Fibroblast of skin of right quadriceps (primary cell): ENCODE measurements at regions not wholly inside any gene's neighbourhood (a gene's known extent, or its start where the extent isn't known, plus 50 kb on each side); places are given as distances from the start of the nearest gene placed in this dataset.
"Not testable (repeated sequence)": the region's sequence is repeated elsewhere in the genome, so short reads cannot be mapped to it uniquely, and the experiment has no call there.

Experiments used
- DNase-seq: peaks from one replicate; pipeline ENCODE4 v3.0.0-alpha.2; 2013

DNA sequence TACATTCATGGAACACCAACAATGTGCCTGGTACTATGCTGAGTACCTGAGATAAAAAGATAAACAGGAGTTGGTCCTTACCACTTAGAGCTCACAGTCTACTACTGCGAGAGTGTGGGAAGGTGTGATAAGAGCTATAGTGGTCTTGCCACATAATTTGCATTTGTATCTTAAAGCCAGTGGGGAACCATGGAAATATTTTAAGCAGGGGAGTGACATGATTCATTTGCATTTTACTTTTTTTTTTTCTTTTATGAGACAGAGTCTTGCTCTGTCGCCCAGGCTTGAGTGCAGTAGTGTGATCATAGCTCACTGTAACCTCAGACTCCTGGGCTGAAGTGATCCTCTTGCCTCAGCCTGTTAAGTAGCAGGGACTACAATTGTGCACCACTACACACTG lies 53.6 kb downstream of the SRGAP2 start:
- DNase-seq = not testable (repeated sequence)

DNA sequence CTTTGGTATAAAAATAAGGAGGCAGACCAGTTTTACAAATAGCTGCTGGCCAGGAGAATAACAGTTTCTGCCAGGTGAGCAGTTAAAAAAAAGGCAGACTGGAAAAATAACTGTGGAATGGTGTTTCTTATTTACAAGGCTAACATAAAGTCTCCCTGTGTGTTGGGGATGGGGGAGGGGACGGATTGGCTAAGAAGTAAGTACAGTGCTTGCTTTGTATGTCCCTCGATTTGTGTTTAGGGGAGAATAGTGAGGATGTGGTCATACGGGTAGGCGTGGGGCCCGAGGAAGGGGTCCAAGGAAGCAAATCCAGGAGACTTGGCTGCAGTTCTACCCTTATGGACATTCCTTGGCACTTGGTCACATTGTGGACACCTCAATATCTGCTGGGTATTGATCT lies 58.1 kb downstream of the SRGAP2 start:
- not testable (repeated sequence) for DNase-seq

DNA sequence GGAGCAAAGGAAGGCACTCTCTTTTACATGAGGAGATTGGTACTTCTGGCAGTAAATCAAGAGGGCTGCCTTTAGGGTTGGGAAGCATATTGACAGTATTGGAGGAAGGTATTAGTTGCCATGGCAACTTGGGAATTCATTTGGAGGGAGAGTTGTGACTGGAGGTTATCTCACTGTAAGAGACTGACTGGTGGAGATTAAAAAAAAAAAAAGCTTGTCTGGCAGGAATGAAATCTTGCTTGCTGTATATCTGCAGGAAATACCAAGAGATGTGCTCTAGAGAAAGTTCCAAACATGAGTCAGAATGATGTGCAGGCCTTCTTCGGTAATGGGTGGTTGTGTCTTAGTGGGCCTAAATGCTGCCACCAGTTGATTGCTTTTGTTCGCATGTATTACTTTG lies 59.1 kb downstream of the SRGAP2 start:
- not testable (repeated sequence) for DNase-seq

DNA sequence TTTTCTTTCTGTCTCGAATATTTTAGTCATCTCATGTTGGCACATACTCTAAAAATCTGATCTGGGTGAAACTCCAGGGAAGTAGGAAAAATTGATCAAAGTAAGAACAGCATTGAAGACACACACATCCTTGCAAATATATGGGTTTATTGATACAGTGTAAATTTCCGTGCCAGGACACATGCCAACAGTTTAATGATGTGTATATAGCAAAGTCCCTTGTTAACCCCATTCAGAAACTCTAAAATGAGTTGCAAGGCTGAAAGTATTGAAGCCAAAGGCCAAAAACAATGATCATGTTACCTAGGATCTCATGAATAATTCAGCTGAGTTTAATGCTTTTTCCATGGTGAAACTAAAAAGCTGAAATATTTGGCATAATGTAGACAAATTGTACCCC lies 61.6 kb downstream of the SRGAP2 start:
- not testable (repeated sequence) for DNase-seq

DNA sequence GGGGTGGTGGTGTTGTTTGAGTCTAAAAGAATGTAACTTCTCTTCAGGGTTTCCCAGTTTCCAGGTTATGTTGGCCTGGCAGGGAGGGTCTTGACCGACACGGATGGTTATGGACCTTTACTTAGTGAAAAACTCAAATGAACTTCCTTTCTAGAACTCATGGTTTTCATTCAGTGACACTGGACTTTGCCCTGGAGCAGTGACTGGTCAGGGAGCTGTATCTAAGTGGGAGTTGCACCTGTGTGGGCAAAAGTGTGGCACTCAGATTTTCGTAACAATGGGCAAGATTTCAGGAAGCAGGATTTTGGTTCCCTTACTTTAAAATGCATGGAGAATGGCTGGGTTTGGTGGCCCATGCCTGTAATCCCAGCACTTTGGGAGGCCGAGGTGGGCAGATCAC lies 67.8 kb downstream of the SRGAP2 start:
- DNase-seq = not testable (repeated sequence)

DNA sequence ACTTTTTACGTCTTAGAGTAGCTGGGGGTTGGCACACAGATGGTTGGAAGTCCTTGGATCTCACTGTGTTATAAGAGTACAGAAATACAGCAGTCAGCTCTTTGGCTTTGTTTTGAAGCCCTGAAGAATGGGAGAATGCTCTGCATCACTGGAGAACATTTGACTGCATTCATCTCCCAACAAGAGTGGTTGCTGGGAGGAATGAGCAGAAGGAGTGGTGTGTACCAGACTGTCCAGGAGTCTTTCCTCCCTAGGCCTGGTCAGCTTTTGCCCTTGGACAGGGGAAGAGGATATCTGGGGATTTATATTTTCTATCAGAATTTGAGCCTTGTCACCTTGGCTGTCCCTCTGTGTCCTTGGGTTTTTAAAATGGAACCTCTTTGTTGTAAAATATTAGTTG lies 69.8 kb downstream of the SRGAP2 start:
- DNase-seq = not testable (repeated sequence)

DNA sequence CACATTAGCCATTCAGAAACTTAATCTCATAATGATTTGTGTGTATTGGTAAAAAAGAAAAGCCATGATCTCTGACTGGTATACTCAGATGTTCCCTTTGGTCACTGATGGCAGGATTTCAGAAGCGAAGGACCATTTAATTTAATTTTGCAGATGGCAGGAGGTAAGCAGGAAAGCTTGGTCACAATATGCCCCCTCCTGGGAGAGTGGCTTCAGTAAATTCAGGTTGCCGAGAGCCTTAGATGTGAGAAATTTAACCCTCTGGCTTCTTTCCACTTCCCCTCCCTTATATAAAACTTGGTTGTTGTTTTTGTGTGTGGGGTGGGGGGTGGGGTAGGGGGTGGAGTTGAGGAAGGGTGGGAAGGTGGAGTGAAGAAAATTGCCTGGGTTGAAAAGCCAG lies 72.8 kb downstream of the SRGAP2 start:
- not testable (repeated sequence) for DNase-seq

DNA sequence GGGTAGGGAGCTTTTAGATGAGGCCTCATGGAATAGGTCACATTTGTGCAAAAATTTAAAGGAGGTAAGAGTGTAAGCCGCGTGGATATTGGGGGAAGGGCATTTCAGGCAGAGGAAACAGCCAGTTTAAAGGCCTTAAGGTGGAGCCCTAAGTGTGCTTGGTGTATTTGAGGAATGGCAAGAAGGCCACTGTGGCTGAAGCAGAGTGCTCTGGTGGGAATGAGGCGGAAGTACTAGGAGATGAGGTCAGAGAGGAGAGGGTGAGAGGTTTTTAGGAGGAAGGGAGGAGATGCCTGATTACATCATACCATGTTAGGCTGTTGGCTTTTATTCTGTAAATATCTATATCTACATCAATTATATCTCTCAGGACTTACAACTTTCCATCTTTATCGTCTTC lies 75.3 kb downstream of the SRGAP2 start:
- peak; percentile 9 for DNase-seq

DNA sequence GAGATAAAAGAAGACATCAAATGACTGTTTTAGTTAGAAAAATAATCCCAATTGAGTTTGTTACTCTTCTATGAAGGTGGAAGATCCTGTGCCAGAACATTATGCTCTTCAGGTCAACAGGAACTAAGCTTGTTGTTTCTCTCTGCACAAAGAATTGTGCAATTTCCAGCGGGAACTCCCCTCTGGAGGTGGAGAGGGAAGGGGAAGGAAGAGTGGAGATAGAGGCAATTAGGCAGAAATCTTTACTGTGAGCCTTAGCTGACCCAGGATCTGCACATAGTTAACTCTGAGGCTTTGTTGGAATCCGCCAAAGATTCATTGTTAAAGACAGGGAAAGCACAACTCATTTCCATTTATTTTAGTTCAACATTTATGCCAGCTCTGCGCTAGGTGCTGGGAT lies 77.3 kb downstream of the SRGAP2 start:
- DNase-seq = not testable (repeated sequence)

DNA sequence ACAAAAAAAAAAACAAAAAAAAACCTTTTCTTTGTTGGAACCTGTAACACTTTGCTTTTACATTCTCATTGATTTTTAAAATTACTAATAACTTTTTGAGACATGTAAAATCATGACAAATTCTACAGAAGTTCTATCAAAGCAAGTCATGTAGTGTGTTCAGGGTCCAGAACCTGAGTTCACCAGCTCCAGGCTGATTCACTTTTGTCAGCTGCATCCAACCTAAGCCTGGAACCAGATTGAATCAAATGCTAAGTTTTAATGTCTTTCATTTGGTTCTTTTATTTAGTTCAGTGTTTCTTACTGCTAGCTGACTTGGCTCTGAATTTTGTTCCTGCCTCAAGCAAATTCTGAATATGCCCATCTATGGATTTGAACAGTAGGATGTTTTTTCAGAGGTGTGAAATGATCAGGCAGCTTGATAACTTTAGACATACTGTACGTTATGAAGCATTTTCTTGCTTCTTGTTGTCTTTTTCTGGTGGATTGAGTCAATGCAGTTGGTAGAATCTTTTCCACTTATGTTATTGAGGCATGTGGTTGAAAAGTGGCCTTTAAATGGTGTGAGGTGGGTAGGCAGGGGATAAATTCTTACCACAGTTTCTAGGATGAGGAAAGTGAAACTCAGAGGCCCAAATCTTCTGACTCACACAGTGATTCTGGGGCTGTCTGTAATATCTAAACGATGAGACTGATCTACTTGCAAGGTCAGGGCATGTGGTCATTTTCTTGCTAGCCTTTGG lies 78.7 kb downstream of the SRGAP2 start:
- not testable (repeated sequence) for DNase-seq

DNA sequence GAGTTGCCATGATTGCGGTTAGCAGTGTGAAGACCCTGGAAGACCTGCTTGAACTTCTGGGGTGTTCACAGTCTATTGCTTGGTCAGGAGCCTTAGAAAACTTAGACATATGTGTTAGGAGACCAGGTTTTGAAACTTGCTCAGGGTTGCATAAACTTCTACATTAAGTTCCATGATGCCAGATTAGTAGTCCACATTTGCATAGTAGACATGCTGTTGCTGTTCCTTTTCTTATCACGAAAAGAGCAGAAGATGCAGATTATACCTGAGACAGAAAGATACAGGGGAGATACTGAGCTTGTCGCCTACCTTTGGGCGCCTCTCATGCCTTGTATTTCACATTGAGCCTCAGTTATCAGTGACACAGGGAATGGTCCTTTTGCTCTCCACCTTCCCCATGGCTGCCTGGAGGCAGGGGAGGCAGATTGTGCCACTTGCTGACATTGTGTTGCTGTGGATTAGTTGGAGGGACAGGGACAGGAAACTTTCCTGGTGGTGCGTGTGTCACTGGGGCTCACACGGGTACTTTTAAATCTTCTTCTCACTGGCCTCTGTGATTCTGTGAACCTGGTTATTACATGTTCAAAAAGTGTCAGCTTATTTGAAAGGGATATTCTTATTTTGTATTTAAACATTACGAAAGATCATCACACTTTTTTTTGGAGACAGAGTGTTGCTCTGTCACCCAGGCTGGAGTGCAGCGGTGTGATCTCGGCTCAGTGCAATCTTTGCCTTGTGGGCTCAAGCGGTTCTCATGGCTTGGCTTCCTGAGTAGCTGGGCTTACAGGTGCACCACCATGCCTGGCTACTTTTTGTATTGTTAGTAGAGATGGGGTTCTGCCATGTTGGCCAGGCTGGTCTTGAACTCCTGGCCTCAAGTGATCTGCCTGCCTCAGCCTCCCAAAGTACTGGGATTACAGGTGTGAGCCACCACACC lies 82.0 kb downstream of the SRGAP2 start:
- DNase-seq = not testable (repeated sequence)

DNA sequence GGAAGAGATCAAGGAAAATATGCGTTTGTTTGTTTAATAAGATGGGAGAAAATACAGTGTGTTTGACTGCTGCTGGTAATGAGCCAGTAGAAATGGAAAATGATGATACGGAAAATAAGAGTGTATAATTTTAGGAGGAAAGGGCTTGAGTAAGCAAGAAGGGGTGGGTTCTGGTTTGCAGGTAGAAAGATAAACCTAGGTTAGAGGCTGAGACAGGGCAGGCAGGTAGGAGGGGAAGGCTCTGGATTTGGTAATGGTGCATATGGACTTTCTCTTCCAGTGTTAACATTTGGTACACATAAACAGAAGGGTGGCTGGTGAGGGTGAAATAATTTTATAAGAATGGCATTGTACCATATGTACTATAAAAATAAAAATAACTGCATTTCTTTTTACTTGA lies 84.4 kb downstream of the SRGAP2 start:
- not testable (repeated sequence) for DNase-seq

DNA sequence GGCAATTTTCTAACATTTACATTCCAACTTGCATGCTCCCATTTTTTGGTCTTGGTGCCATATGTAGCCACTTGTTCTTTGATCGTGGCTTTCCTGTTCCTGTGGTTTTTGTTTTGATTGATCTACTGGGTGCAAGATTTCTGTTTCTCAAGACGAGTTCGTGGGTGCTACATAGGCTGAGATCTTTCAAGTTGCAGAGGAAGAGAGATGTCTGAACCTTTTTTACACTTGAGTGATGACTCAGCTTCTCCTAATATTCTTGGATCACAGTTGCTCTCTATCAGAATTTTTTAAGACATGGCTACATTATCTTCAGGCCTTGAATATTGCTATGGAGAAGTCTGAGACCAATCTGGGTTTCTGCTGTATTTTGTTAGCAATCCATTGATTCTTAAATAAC lies 85.1 kb downstream of the SRGAP2 start:
- DNase-seq = not testable (repeated sequence)

DNA sequence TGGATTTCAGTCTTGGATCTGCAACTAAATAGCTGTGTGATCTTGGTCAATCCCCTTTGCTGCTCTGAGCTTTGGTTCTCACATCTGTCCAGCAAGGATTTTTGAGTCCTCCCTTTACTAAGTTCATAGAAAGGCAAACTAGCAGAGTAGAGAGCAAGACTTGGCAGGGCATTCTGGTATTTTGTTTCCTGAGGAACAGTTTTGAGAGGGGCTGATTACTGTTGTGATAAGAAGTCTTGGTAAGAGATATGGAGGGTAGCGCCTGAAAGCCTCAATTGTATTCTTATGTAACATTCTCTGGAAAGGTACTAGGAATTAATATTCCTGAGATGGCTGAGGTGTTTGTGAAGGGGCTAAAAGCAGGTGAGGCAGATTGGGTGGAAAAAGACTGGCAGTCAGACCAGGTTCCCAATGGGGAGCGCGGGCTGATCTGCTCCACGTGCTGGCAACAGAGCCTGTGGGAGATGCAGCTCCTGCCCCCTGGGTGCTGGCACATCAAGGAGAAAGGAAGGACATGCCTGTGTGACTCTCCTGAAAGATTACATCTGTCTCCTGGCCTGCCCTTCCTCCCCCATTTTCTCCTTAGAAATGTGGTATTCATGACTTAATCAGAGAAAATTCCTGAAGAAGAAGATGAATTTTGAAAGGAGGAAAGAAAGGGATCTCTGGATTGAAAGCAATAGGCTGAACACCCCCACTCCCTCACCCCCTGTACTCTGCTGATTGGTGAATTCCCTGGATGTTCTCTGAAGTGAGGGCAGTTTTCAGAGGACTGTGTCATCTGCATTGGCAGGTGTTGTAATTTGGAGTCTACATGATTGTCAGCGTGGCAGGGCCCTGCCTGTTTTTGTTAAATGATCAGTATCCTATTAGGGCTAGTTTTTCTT lies 94.0 kb downstream of the SRGAP2 start:
- not testable (repeated sequence) for DNase-seq

DNA sequence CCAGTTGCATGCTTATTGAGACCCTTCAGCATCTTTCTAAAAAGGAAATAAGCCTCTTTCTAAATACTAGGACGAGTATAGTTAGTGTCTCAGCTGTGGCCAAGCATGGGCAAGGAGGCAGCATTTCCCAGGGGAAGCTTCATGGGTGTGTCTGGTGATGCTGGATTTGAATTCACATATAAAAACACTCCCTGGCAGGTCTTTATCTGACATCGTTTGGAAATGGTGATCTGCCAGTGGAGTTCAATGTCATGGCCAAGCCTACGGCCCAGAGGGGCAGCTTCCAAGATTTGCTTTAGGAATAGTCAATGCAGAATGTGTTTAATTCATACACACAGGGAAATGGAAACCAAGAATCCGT lies 94.7 kb downstream of the SRGAP2 start:
- not testable (repeated sequence) for DNase-seq

DNA sequence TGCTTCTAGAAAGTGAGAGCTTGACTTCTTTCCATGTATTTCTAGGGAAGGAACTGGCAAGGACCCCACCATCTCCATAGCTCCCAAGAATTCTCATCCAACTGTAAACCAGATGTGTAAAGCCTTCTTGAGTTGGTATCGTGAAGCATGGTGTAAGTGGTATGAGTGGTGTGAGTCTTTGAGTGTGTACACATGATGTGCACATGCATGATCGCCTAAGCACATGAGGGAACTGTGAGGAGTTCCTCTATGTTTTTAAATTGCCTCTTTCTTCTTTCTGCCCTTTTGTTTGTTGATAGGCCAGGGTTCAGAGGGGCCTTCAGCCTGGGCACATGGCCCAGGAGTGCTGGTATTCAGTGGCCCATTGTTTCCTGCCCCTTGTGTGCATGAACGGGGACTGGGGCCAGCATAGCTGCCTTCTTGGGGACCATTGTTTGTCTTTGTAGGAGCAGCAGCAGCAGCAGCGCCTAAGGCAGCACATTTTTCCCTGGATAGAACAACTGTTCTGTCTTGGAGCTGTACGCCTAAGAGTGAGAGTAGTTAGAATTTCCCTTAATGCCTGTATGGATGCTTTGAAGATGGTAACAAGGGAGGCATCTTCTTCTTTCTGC lies 95.9 kb downstream of the SRGAP2 start:
- not testable (repeated sequence) for DNase-seq

DNA sequence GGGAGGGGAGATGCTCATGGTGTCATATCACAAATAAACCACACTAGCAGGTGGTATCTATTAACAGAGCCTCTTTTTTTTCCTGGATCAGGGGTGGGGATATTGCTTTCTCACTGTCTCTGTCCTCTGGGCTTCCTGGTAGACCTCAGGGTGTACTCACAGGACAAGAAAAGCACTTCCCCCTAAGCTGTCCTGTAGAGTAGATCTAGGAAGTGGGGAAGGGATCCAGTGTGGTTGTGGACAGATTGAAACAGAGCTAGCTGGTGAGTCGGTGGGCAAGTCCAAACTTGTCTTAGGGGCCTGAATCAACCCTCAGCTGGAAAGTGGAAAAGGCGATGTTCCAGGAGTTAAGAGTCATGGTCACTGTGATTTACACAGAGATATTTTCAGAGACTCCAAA lies 96.6 kb downstream of the SRGAP2 start:
- not testable (repeated sequence) for DNase-seq

DNA sequence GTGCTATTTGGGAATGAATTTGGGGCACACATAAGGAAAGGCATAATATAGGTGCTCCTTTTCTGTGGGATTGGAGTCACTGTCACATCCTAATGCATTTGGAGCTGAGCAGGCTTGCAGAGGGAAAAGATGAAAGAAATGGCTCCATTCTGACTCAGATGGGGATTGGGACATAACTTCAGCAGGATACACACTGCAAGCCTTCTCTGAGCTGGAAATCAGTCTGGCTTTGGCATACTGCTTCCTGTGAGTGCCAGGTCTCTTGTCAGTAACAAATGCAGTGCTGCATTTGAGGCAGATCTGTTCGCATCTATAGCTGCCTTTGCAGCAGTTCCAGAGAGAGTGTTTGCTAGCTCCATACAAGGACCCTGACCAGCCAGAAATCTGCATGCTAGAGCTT lies 98.7 kb downstream of the SRGAP2 start:
- DNase-seq = peak; percentile 18

DNA sequence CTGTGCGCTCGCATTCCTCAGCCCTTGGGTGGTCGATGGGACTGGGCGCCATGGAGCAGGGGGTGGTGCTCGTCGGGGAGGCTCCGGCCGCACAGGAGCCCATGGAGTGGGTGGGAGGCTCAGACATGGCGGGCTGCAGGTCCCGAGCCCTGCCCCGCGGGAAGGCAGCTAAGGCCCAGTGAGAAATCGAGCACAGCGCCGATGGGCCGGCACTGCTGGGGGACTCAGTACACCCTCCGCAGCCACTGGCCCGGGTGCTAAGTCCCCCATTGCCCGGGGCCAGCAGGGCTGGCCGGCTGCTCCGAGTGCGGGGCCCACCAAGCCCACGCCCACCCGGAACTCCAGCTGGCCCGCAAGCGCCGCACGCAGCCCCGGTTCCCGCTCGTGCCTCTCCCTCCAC lies 104.1 kb downstream of the SRGAP2 start:
- DNase-seq = not testable (repeated sequence)

DNA sequence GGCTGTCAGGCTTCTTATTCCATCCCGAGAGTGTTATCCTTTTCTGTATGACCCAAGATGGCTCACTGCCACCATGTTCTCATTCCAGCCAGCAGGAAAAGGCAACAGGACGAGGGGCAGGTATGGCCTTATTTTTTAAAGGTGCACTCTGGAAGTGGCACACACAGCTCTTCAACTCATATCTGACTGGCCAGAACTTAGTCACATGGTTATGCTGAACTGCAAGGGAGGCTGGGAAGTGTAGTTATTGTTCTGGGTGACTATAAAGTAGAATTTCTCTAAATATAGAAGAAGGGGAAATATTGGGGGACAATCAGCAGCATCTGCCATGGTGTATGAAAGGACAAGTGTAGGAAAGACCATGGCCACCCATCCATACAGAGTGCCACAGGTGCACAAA lies 107.6 kb downstream of the SRGAP2 start:
- DNase-seq = not testable (repeated sequence)

DNA sequence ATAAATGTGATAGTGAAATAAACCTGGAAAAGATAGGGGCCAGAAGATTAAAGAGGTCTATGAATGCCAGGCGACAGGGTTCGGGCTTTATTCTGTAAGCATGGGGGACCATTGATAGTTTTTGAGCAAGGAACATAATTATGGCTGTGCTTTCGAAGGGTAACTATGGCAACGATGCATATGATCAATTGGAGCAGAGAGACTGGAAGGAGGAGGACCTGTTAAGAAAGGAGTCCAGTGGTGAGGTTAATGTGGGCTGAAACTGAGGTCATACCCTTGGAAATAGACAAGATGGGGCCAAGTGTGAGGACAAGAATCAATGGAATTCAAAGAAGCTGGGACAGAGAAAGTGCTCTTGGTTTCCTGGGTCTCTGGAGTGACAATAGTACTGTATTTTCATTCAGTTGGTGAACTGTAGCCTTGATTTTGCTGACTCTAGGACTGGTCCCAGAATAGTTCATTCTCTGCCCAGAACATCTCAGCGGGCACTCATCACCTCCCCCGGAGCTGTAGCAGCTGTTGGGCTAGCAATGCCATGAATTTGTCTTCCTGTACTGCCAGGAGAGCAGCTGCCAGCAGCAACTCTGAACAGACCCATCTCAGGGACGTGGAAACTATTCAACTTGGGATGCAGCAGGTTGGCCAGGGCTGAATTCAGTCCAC lies 108.4 kb downstream of the SRGAP2 start:
- not testable (repeated sequence) for DNase-seq

DNA sequence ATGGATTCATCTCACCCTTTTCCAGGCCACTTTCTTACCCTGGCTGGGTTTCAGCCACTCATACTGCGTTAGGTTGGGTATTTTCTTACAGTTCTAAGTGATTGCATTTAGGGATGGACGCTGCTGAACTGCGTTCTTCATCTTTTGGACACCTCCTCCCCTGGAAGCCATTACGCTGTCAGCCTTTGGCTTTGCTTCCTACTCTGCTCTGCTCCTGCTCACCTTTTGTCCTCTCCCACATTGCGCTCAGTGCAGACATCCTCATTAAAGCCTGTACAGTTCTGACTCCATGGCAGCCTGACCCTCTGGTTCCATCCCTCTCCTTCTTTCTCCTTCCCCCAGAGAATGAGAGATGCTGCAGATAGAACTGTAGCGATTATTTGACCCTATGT lies 108.9 kb downstream of the SRGAP2 start:
- not testable (repeated sequence) for DNase-seq
